PC-3 (cell line): ENCODE measurements at regions not wholly inside any gene's neighbourhood (a gene's known extent, or its start where the extent isn't known, plus 50 kb on each side); places are given as distances from the start of the nearest gene placed in this dataset.
A peak's percentile ranks its signal among the peaks of the same experiment; 100 is the strongest.

Experiments
- ATAC-seq: fragments of 200-7000 bp; cut with Tn5 transposase; 2 replicates; pipeline ENCODE4 v1.9.1; 2020; ENCODE audit warnings: mild to moderate bottlenecking, moderate library complexity
- BruUV-seq: library from RNA; stranded (reverse); fragments of 400-500 nt; replicated peaks from 2 replicates; lab custom pipeline; 2021; lab: Mats Ljungman, UMichigan
- CTCF ChIA-PET: fragments of 300-600 bp; sonication (Branson Sonifier 250); formaldehyde crosslinking; loops from one replicate; lab custom pipeline; 2022; ENCODE audit warnings: antibody characterized with exemption; lab: Charles Lee
- POLR2A ChIA-PET: fragments of 300-600 bp; sonication (Branson Sonifier 250); formaldehyde crosslinking; loops from one replicate; lab custom pipeline; 2022; ENCODE audit warnings: antibody characterized with exemption; ENCODE audit not compliant: unreplicated experiment; lab: Charles Lee
- DNase-seq: peaks from one replicate; pipeline ENCODE4 v3.0.0-alpha.2; 2015
- H2AFZ ChIP-seq: fragments of 300-600 bp; sonication (generic); 2 replicates; pipeline ENCODE4 v1.6.0; 2016; ENCODE audit warnings: antibody characterized with exemption, low read length
- H3F3A ChIP-seq: fragments of 300-600 bp; sonication (generic); one replicate; pipeline ENCODE4 v1.6.0; 2017; ENCODE audit warnings: antibody characterized with exemption, low read length, control low read depth, mild to moderate bottlenecking; ENCODE audit not compliant: unreplicated experiment
- H3K27ac ChIP-seq: fragments of 300-600 bp; sonication (generic); 2 replicates; pipeline ENCODE4 v1.5.1; 2016; ENCODE audit warnings: mild to moderate bottlenecking, low read length
- H3K27me3 ChIP-seq: fragments of 300-600 bp; sonication (generic); 2 replicates; pipeline ENCODE4 v1.6.1; 2016; ENCODE audit warnings: low read length, mixed read lengths
- H3K36me3 ChIP-seq: fragments of 300-600 bp; sonication (generic); 2 replicates; pipeline ENCODE4 v1.6.1; 2016; ENCODE audit warnings: low read depth, mixed run types, low read length, mixed read lengths
- H3K4me1 ChIP-seq: fragments of 300-600 bp; sonication (generic); 2 replicates; pipeline ENCODE4 v1.5.1; 2016; ENCODE audit warnings: low read length; ENCODE audit not compliant: insufficient read depth
- H3K4me2 ChIP-seq: fragments of 300-600 bp; sonication (generic); 2 replicates; pipeline ENCODE4 v1.6.0; 2016; ENCODE audit warnings: low read length
- H3K4me3 ChIP-seq: fragments of 300-600 bp; sonication (generic); 2 replicates; pipeline ENCODE4 v1.5.1; 2016; ENCODE audit warnings: mild to moderate bottlenecking, low read length, mixed read lengths
- H3K79me2 ChIP-seq: fragments of 300-600 bp; sonication (generic); 2 replicates; pipeline ENCODE4 v1.6.1; 2017; ENCODE audit warnings: low read length, mixed read lengths
- H3K9ac ChIP-seq: fragments of 300-600 bp; sonication (generic); 2 replicates; pipeline ENCODE4 v1.6.0; 2016; ENCODE audit warnings: mild to moderate bottlenecking, low read length
- H3K9me2 ChIP-seq: fragments of 300-600 bp; sonication (generic); replicated peaks from 2 replicates; pipeline ENCODE4 v1.6.1; 2016; ENCODE audit warnings: mixed run types, low read length, mixed read lengths
- H3K9me3 ChIP-seq: fragments of 300-600 bp; sonication (generic); 2 replicates; pipeline ENCODE4 v1.6.1; 2016; ENCODE audit warnings: low read length, mixed read lengths
- H4K20me1 ChIP-seq: fragments of 300-600 bp; sonication (generic); 2 replicates; pipeline ENCODE4 v1.6.1; 2016; ENCODE audit warnings: low read length, mixed read lengths
- CTCF ChIP-seq: fragments of 300-600 bp; sonication (generic); conservative IDR thresholded peaks from 2 replicates; pipeline ENCODE4 v1.5.1; 2017; ENCODE audit warnings: antibody characterized with exemption, low read depth, mild to moderate bottlenecking, low read length
- EZH2 ChIP-seq: fragments of 300-600 bp; sonication (generic); IDR thresholded peaks from one replicate; pipeline ENCODE4 v1.6.1; 2017; ENCODE audit warnings: antibody characterized with exemption, mild to moderate bottlenecking, low read length; ENCODE audit not compliant: unreplicated experiment
- EZH2phosphoT487 ChIP-seq: fragments of 300-600 bp; sonication (generic); IDR thresholded peaks from 2 replicates; pipeline ENCODE4 v1.6.1; 2018; ENCODE audit warnings: mild to moderate bottlenecking, antibody characterized with exemption, low read length, borderline replicate concordance
- intact Hi-C: fragments of 100-400 bp; cut with micrococcal nuclease; formaldehyde crosslinking; loops from 2 replicates; pipeline ENCODE4 v1.9.0; 2023

GRCh38 chr5:98031926-98032325 is 741.5 kb upstream of the RGMB start:
- H3K36me3 ChIP-seq = no peaks in the 10 kb centered on the region
- peak overlapping the region; percentile 49 for H3K27ac ChIP-seq
- no TSS peak for BruUV-seq
- no peaks in the 10 kb centered on the region for H3K9me3 ChIP-seq
- no peaks in the 10 kb centered on the region for H3K79me2 ChIP-seq
- DNase-seq (peak; percentile 68), ATAC-seq (peak; percentile 89)
- peaks cover 4% of the 10 kb centered on the region; the same call in 1 of the 2 replicates for H3K4me1 ChIP-seq
- no peak overlapping the region for H3K9ac ChIP-seq
- H3K4me3 ChIP-seq = no peak overlapping the region
- POLR2A ChIA-PET = no interaction called here
- CTCF ChIA-PET = no interaction called here
- no peaks in the 10 kb centered on the region for H3K9me2 ChIP-seq
- H3K4me2 ChIP-seq = no peak overlapping the region
- H3K27me3 ChIP-seq = no peaks in the 10 kb centered on the region
- TF ChIP-seq CTCF (no peak), EZH2phosphoT487 (no peak), EZH2 (no peak)
- H2AFZ ChIP-seq = no peak overlapping the region
- no peaks in the 10 kb centered on the region for H3F3A ChIP-seq
- H4K20me1 ChIP-seq = no peaks in the 10 kb centered on the region
- intact Hi-C loops = no loop called here

GRCh38 chr5:98041661-98042060 is 731.8 kb upstream of the RGMB start:
- Histone ChIP-seq H3K4me1 (no peaks in the 10 kb centered on the region), H2AFZ (no peak overlapping the region), H3K4me2 (no peak overlapping the region), H3K36me3 (no peaks in the 10 kb centered on the region), H3K9ac (no peak overlapping the region), H3K79me2 (no peaks in the 10 kb centered on the region), H3K9me3 (no peaks in the 10 kb centered on the region), H3F3A (no peaks in the 10 kb centered on the region), H3K9me2 (no peaks in the 10 kb centered on the region), H4K20me1 (no peaks in the 10 kb centered on the region), H3K4me3 (no peak overlapping the region), H3K27ac (no peak overlapping the region), H3K27me3 (no peaks in the 10 kb centered on the region)
- intact Hi-C loops = no loop called here
- DNase-seq = no peak
- no peak for TF ChIP-seq EZH2phosphoT487
- no peak for TF ChIP-seq EZH2
- no peak for TF ChIP-seq CTCF
- BruUV-seq = no TSS peak
- no peak for ATAC-seq
- POLR2A ChIA-PET = no interaction called here
- CTCF ChIA-PET = no interaction called here

GRCh38 chr5:98042521-98042920 is 730.9 kb upstream of the RGMB start:
- no TSS peak for BruUV-seq
- no peaks in the 10 kb centered on the region for H3K79me2 ChIP-seq
- no peak overlapping the region for H2AFZ ChIP-seq
- CTCF ChIA-PET = no interaction called here
- no peak overlapping the region for H3K4me3 ChIP-seq
- H3F3A ChIP-seq = no peaks in the 10 kb centered on the region
- no peak for TF ChIP-seq CTCF
- TF ChIP-seq EZH2 = no peak
- no peak for TF ChIP-seq EZH2phosphoT487
- no peaks in the 10 kb centered on the region for H3K9me3 ChIP-seq
- H3K36me3 ChIP-seq = no peaks in the 10 kb centered on the region
- H3K27me3 ChIP-seq = no peaks in the 10 kb centered on the region
- POLR2A ChIA-PET = no interaction called here
- H3K4me1 ChIP-seq = no peaks in the 10 kb centered on the region
- DNase-seq (no peak), ATAC-seq (no peak)
- H3K9me2 ChIP-seq = no peaks in the 10 kb centered on the region
- H4K20me1 ChIP-seq = no peaks in the 10 kb centered on the region
- no peak overlapping the region for H3K9ac ChIP-seq
- H3K4me2 ChIP-seq = no peak overlapping the region
- intact Hi-C loops = no loop called here
- no peak overlapping the region for H3K27ac ChIP-seq
